HG03095 (cell line): ENCODE measurements at regions not wholly inside any gene's neighbourhood (a gene's known extent, or its start where the extent isn't known, plus 50 kb on each side); places are given as distances from the start of the nearest gene placed in this dataset.

ENCODE experiments used
- ATAC-seq: cut with Tn5 transposase; IDR thresholded peaks from one replicate; pipeline ENCODE4 v1.9.1; 2021; ENCODE audit warnings: moderate library complexity; ENCODE audit not compliant: unreplicated experiment

- ATAC-seq = no peak
These were observed 495.0 kb upstream of the RGMA start for GRCh38 chr15:93583968-93584367.

DNA sequence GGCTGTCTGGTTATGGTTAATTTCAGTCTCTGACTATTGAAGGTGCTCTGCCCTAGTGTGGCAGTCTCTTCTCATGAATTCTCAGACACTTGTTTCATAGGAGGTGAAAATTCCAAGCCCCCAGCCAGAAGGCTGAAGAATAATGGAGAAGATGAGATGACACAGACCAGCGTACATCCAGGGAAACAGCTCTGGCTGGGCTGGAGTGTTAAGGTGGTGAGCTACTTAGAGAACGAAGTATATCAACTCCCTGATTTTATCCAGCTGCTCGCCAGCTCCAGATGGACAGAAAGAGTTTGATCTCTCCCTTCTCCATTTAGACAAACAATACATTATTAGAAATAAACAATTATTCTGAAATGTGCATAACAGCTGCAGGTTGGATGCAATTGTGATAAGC is 494.5 kb upstream of the RGMA start:
- no peak for ATAC-seq

DNA sequence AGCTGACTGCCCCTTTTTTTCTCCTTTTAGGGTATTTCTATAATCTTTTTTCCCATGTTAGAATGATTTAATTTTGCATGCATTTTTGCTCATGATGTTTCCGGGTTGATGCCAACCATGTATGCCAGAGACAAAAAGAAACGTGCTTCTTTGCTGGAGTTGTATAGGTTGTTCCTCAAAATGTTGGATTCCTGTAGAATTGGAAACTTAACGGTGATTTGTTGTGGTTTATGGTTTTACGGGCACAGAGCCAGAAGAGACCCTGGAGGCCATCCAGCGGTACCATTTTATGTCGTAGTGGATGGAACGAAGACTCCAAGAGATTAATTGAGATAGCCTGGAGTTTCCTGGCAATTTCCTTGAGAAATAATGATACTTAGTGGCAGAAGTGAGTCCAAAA is 481.5 kb upstream of the RGMA start:
- no peak for ATAC-seq

- ATAC-seq = no peak
These were observed 477.8 kb upstream of the RGMA start for GRCh38 chr15:93566762-93567161.

- no peak for ATAC-seq
These were observed 476.2 kb upstream of the RGMA start for GRCh38 chr15:93565201-93565600.

- no peak for ATAC-seq
These were observed 474.2 kb upstream of the RGMA start for GRCh38 chr15:93563218-93563617.

DNA sequence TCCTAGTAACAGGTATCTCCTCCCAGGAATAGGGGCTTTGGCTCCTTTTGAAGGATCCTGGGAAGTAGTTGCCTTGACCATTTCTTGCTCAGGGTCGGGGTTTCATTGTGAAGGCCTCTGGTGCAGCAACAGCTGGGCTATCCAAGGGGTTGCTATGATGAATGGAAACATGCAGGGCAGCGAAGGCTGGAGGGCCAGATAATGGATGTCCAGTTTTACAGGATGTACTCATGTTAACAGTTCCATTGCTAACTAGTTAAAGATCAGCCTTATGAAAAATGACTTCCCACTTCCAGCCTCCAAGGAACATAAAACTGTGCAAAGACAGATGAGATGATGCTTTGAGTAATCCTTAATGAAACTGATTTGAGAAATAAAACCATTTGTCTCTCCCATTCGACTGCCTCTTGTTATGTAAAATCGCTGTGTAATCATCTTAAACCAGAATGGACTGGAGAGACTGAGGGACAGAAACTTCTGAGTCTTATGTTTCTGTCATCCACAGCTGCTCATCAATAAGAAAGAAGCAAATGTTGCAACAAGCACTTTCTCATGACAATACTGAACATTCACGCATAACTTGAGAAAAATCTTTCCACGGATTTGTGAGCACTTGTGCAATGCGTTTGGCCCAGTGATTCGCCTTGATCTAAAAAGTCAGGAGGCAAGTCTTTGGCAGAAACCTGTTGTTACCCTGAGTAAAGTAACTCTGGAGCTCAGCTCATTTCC is 473.5 kb upstream of the RGMA start:
- no peak for ATAC-seq

DNA sequence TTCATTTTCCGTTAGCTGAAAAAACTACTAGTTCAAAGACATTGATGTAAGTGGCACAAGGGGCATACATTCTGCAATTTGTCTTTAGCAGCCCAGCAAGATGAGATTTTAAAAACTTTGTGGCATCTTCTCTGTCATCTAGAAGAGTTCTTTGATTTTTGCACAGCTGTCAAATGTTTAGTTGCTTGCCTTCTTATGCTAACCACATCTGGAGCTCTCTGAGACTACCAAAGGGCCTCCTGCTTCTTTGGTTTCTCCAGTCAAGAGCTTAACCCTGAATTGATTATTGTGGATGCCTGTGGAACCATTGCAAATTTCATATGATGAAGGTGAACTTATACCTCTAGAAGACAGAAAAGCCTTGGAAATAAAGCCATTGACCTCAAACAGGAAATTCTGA is 468.7 kb upstream of the RGMA start:
- no peak for ATAC-seq

- no peak for ATAC-seq
These were observed 464.3 kb upstream of the RGMA start for GRCh38 chr15:93553167-93553935.

DNA sequence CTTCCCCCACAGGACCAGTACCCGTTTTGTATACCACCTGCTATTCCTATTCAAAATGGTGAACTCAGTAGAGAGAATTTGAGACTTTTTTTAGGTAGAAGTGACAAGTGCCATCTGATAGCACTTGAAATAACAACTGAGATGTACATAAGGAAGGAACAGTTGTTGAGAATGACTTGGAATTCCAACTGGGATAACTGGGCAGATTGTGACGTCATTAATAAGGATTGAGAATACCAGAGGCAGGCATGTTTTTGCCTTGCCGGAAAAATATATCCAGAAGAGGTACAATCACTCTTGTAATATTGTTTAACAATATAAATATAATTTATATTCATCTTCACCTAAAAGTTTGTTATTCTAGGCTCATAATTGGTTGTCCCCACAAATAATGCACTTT is 454.1 kb upstream of the RGMA start:
- ATAC-seq = no peak

DNA sequence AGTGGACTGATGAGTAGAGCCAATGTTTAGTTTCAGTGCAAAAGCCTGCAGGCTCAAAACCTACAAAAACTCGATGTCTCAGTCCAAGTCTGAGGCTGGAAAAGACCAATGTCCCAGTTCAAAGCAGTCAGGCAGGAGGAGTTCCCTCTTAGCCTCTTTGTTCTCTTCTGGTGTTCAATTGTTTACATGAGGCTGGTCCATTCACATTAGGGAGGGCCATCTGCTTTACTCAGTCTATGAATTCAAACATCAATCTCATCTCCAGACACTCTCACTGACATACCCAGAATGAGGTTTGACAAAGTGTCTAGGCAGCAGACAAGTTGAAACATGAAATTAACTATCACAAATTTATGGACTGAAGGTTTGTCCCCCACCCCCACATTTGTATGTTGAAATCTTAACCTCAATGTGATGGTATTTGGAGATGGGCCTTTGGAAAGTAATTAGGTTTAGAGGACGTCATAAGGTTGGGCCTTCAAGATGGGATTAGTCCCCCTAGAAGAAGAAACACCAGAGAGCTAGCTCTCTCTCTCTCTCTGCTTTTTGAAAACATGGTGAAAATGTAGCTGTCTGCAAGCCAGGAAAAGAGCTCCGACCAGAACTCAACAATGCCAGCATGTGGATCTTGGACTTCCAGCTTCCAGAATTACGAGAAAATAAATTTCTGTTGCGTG is 438.5 kb upstream of the RGMA start:
- no peak for ATAC-seq

DNA sequence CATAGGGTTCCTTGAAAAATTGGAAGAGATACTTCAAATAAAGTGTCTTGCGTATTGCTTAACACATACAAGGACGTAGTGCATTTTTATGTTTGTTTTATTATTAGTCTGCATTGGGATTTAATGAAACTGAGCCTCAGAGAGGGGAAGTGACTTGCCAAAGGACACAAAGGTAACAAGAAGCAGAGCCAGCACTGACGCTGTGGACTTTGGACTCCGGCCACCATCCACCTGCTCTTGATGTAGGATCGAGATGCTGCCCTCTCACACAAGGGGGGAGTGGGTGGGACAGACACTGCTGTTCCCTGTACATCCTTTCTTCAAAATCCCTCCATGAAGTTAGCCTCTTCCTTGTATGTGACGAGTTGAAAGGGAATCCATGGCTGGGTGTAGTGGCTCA is 435.4 kb upstream of the RGMA start:
- no peak for ATAC-seq

GRCh38 chr15:93523481-93523880 is 434.5 kb upstream of the RGMA start:
- ATAC-seq = no peak

DNA sequence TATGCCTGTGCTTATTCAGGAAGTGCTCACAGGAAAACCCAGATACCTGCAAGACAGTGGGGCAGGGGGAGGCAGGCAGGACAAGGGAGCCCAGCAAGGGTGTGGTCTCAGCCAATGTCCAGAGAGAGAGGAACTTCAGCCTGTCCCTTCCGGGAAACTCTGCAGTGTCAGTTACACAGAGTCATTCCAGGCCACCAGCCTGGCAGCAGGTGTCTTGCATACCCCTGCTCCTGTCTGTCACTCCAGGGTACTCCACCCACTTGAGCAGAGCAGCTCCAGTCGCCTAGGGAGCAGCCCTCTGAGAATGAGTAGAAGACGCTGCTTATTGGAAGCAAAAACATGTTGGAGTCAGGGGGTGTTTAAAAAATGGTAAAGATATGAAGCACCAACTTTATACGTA is 431.2 kb upstream of the RGMA start:
- ATAC-seq = no peak

- no peak for ATAC-seq
These were observed 430.6 kb upstream of the RGMA start for GRCh38 chr15:93519599-93519998.

- ATAC-seq = no peak
These were observed 428.2 kb upstream of the RGMA start for GRCh38 chr15:93517176-93517575.

- ATAC-seq = no peak
These were observed 426.4 kb upstream of the RGMA start for GRCh38 chr15:93515256-93516051.

- ATAC-seq = no peak
These were observed 417.6 kb upstream of the RGMA start for GRCh38 chr15:93506646-93507045.

GRCh38 chr15:93505506-93505905 is 416.5 kb upstream of the RGMA start:
- no peak for ATAC-seq

GRCh38 chr15:93501946-93502345 is 412.9 kb upstream of the RGMA start:
- no peak for ATAC-seq

- no peak for ATAC-seq
These were observed 411.1 kb upstream of the RGMA start for GRCh38 chr15:93500155-93500554.
